ENCODE measurements at regions not wholly inside any gene's neighbourhood (a gene's known extent, or its start where the extent isn't known, plus 50 kb on each side); places are given as distances from the start of the nearest gene placed in this dataset.
A peak's percentile ranks its signal among the peaks of the same experiment; 100 is the strongest.

DNA sequence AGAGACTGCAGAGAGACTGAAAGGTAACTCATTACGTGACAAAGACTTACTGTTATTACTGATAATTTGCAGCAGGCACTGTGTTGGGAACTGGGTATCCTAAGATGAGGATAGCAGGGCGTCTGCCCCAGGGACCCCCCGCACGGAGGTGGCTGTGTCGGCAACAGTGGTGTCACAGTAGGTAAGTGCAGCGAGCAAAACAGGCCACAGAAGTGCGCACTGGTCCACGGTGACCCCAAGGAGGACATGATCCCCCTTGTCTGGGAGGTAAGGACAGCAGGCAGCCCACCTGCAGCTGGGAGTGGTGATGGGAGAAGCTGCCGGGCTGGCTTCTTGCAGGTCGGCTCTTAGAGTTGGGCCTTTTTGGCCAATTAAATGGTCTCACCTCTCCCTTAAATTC lies 82.9 kb downstream of the FAM43A start:
- DNase-seq (ENCODE audit: extremely low read depth in 1 of 2, low read depth in 1 of 2) = no peak

DNA sequence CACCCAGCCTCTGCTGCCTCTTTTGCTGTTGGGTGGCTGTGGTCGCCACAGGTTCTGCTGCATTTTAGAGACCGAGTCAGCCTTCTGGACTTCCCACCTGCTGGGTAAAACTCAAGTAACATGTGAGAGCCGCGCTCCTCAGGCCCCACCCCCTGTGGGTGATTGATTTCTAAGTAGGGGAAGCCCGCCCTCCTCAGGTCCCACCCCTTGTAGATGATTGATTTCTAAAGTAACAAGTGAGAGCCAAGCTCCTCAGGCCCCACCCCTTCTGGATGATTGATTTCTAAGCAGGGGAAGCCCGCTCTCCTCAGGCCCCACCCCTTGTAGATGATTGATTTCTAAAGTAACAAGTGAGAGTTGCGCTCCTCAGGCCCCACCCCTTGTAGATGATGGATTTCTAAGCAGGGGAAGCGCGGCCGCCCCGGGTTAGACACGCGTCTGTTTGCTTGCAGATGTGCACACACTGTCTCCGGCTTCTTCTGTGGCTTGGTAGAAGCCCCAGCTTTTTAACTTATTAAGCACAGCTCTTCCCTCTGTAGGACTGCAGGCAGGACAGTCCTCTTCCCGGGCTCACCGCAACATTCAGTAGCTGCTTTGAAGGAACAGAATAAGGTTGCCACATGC lies 83.4 kb downstream of the FAM43A start:
- peak; percentile 69 to 96 for DNase-seq (ENCODE audit: extremely low read depth in 1 of 2, low read depth in 1 of 2)

DNA sequence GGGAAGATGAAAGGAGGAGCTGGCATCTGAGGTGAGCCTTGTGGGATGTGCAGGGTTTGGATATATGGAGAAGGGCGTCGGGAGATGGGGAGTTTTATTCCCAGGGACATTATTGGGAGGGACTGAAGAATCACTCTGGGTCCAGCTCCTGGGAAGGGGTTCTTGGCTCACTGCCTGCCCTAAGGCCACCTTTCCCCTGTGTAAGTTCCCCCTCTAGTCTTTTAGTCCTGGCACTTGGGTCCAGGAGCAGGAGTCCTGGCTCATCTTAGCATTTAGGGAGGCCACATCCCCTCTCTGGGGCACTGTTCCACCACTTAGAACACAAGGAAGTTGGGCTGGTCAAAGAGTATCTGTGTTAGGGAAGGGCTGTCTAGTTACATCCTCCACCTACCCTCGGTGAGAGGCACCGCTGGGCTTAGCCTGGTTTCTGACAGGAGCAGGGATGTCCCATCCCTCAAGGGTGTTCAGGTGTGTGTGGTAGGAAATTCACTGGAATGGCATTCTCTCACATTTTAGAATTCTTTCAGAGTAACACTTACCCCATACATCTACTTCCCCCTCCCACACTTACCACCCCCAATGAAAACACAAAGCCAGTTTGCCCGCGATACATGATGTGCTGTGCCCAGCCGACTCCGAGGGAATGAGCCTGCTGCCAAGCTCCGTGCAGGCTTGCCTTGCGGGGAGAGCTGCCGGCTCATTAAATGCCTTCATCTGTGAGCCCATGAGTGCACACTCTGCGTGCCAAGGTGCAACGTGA lies 86.7 kb downstream of the FAM43A start:
- no peak for DNase-seq (ENCODE audit: extremely low read depth in 1 of 2, low read depth in 1 of 2)

- DNase-seq (ENCODE audit: extremely low read depth in 1 of 2, low read depth in 1 of 2) = no peak
Measured at GRCh38 chr3:194773216-194773615, 87.5 kb downstream of the FAM43A start.

DNA sequence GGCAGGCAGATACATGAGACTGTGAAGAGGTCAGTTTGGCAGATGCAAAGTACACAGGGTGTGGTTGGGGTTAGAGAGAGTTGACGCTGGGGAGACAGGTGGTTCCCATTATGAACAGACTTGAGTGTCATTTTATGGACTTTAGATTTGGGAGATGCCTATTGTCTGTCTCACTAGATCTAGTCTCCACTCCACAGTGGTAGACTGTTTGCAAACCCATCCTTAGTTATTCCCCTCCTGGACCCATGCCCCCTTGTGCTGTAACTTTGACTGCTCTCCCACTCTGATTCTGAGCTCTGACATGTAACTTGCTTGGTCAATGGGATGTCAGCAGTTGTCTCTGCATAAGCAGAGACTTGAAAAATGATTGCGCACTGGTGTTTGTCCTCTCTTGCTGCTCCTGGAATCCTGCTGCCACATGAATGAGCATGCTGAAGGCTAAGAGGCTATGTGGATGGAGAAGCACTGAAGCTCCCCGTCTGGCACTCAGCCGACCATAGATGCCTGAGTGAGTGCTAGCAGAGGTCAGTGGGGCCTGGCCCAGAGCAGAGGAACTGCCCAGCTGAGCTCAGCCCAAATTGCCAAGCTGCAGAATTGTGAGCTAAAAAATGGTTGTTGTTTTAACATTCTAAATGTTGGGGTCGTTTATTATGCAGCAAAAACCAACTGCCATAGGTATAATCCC lies 88.2 kb downstream of the FAM43A start:
- no peak for DNase-seq (ENCODE audit: extremely low read depth in 1 of 2, low read depth in 1 of 2)

GRCh38 chr3:194775266-194775665 lies 89.6 kb downstream of the FAM43A start:
- no peak for DNase-seq (ENCODE audit: extremely low read depth in 1 of 2, low read depth in 1 of 2)

GRCh38 chr3:194775731-194776130 lies 90.0 kb downstream of the FAM43A start:
- no peak for DNase-seq (ENCODE audit: extremely low read depth in 1 of 2, low read depth in 1 of 2)

DNA sequence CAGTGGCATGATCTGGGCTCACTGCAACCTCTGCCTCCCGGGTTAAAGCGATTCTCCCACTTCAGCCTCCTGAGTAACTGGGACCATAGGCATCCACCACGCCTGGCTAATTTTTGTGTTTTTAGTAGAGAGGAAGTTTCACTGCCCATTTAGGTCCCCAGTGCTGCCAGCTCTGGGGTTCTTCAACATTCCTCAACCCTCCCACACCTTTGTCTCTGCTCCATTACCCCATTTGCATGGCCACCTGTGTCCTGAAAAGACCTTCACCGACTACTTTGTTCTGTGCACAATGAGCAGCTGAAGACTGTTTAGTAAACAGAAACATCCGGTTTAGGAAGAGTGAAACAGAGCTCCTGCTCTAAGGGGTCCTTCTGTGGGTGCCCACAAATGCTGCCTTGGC lies 92.0 kb downstream of the FAM43A start:
- no peak for DNase-seq (ENCODE audit: extremely low read depth in 1 of 2, low read depth in 1 of 2)

DNA sequence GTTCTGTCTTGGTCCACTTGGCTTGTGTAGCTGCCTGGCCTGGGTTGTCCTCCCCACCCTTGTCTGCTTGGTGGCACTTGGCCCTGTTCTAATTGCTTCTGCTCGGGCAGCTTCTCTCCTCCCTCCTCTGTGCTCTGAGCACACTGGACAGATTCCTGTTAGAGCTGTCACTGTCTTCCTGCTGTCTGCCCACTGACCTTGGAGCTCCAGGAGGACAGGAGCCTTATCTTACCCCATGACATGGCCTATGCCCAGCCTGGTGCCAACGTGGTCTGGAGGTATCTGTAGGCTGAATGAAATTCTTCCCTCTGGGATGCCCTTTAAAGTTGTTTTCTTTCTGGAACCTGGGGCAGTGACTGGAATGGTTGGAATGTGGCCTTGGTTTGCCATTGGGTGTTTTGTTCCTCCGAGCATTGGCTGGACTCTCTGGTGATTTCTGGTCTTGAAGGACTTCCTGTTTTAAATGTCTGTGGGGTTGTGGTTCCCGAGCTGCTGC lies 94.1 kb downstream of the FAM43A start:
- no peak for DNase-seq (ENCODE audit: extremely low read depth in 1 of 2, low read depth in 1 of 2)

GRCh38 chr3:194780706-194781105 lies 95.0 kb downstream of the FAM43A start:
- DNase-seq (ENCODE audit: extremely low read depth in 1 of 2, low read depth in 1 of 2) = no peak

GRCh38 chr3:194781617-194782016 lies 95.9 kb downstream of the FAM43A start:
- DNase-seq (ENCODE audit: extremely low read depth in 1 of 2, low read depth in 1 of 2) = no peak

GRCh38 chr3:194782698-194783404 lies 97.2 kb downstream of the FAM43A start:
- no peak for DNase-seq (ENCODE audit: extremely low read depth in 1 of 2, low read depth in 1 of 2)

GRCh38 chr3:194784361-194784760 lies 98.7 kb downstream of the FAM43A start:
- DNase-seq (ENCODE audit: extremely low read depth in 1 of 2, low read depth in 1 of 2) = no peak

DNA sequence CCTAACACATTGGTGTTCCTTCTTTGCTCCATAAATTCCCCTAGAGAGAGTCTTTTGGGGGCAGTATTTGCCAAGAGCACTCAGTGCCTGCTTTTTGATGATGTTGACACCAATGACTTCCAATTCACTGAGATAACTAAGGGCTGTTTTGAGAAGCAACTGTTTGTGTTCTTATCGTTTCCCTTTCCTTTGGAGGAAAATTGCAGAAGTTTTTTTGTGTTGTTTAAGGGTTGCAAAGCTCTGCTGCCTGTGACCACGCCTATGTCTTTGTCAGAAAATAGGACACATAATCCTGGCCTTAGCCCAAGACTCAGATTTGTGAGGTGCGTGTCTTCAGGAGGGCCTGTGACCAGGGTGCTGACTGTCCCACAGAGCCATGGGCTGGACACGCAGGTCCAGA lies 99.6 kb downstream of the FAM43A start:
- no peak for DNase-seq (ENCODE audit: extremely low read depth in 1 of 2, low read depth in 1 of 2)

GRCh38 chr3:194787072-194787471 lies 101.4 kb downstream of the FAM43A start:
- no peak for DNase-seq (ENCODE audit: extremely low read depth in 1 of 2, low read depth in 1 of 2)

- DNase-seq (ENCODE audit: extremely low read depth in 1 of 2, low read depth in 1 of 2) = no peak
Measured at GRCh38 chr3:194787650-194788049, 102.0 kb downstream of the FAM43A start.

DNA sequence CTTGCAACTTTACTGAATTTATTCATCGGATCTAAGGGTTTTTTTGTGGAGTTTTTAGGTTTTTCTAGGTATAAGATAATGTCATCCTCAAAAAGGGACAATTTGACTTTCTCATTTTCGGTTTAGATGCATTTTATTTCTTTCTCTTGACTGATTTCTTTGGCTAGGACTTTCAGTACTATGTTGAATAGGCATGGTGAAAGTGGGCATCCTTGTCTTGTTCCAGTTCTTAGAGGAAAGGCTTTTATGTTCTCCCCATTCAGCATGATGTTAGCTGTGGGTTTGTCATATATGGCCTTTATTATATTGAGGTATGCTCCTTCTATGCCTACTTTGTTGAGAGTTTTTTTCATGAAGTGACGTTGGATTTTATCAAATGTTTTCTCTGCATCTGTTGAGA lies 106.7 kb downstream of the FAM43A start:
- DNase-seq (ENCODE audit: extremely low read depth in 1 of 2, low read depth in 1 of 2) = no peak

- DNase-seq (ENCODE audit: extremely low read depth in 1 of 2, low read depth in 1 of 2) = no peak
Measured at GRCh38 chr3:194797555-194798250, 112.0 kb downstream of the FAM43A start.

DNA sequence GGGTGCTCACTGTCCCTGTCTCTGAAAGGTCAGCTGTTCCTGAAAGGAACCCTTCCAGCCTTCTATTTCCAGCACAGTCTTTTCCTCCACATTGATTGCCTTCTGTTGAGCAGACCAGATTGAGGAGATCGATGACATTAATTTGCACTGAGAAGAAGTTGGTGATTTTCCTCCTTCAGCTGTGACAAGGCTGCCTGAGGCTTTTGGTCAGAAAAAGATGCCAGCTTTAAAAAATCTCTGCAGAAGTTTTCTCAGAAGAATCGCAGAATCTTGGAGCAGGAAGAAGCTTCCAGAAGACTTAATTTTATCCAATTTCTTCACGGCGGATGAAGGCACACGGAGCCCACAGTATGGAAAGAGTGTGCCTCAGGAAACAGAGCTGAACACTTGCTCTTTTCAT lies 112.8 kb downstream of the FAM43A start:
- no peak for DNase-seq (ENCODE audit: extremely low read depth in 1 of 2, low read depth in 1 of 2)

- no peak for DNase-seq (ENCODE audit: extremely low read depth in 1 of 2, low read depth in 1 of 2)
Measured at GRCh38 chr3:194800002-194800401, 114.3 kb downstream of the FAM43A start.
